GM23338 (cell line): ENCODE measurements at regions not wholly inside any gene's neighbourhood (a gene's known extent, or its start where the extent isn't known, plus 50 kb on each side); places are given as distances from the start of the nearest gene placed in this dataset.

ENCODE experiments used
- ATAC-seq: fragments of 200-7000 bp; cut with Tn5 transposase; 3 replicates; pipeline ENCODE4 v1.9.1; 2020
- DNase-seq: peaks from one replicate; pipeline ENCODE4 v3.0.0-alpha.2; 2015; ENCODE audit warnings: low spot score
- H2AFZ ChIP-seq: fragments of 200-600 bp; sonication (generic); 2 replicates; pipeline ENCODE4 v1.8.0; 2016; ENCODE audit warnings: antibody characterized with exemption, mild to moderate bottlenecking, moderate library complexity
- H3F3A ChIP-seq: fragments of 200-600 bp; sonication (generic); replicated peaks from 2 replicates; pipeline ENCODE4 v1.8.0; 2017; ENCODE audit warnings: antibody characterized with exemption, mixed run types, low read depth
- H3K27ac ChIP-seq: fragments of 200-600 bp; sonication (generic); 2 replicates; pipeline ENCODE4 v1.6.1; 2016; ENCODE audit warnings: low read depth
- H3K27me3 ChIP-seq: fragments of 200-600 bp; sonication (generic); 2 replicates; pipeline ENCODE4 v1.8.0; 2016; ENCODE audit warnings: mild to moderate bottlenecking, mixed run types, moderate library complexity; ENCODE audit not compliant: insufficient read depth
- H3K36me3 ChIP-seq: fragments of 200-600 bp; sonication (generic); 2 replicates; pipeline ENCODE4 v1.8.0; 2016; ENCODE audit warnings: mild to moderate bottlenecking; ENCODE audit not compliant: insufficient read depth
- H3K4me1 ChIP-seq: fragments of 200-600 bp; sonication (generic); 2 replicates; pipeline ENCODE4 v1.8.0; 2016; ENCODE audit warnings: mild to moderate bottlenecking, moderate library complexity; ENCODE audit not compliant: insufficient read depth
- H3K4me2 ChIP-seq: fragments of 200-600 bp; sonication (generic); 2 replicates; pipeline ENCODE4 v1.7.1; 2017; ENCODE audit warnings: mixed run types
- H3K4me3 ChIP-seq: fragments of 200-600 bp; sonication (generic); 2 replicates; pipeline ENCODE4 v1.6.1; 2016; ENCODE audit warnings: mixed run types
- H3K79me2 ChIP-seq: fragments of 200-600 bp; sonication (generic); replicated peaks from 2 replicates; pipeline ENCODE4 v1.8.0; 2017; ENCODE audit warnings: mild to moderate bottlenecking; ENCODE audit not compliant: insufficient read depth
- H3K9me2 ChIP-seq: fragments of 200-600 bp; sonication (generic); 2 replicates; pipeline ENCODE4 v1.8.0; 2017; ENCODE audit not compliant: insufficient read depth
- H4K20me1 ChIP-seq: fragments of 200-600 bp; sonication (generic); replicated peaks from 2 replicates; pipeline ENCODE4 v1.8.0; 2017; ENCODE audit warnings: mild to moderate bottlenecking; ENCODE audit not compliant: insufficient read depth
- H3K27ac Mint-ChIP-seq: 2 replicates; pipeline ENCODE4 v1.8.0; 2020; ENCODE audit warnings: inconsistent platforms, mild to moderate bottlenecking, moderate library complexity, mixed read lengths
- H3K27me3 Mint-ChIP-seq: 3 replicates; pipeline ENCODE4 v1.8.0; 2022; ENCODE audit warnings: low read depth, mild to moderate bottlenecking, moderate library complexity, mixed read lengths, inconsistent platforms; ENCODE audit not compliant: insufficient read depth, poor library complexity
- H3K36me3 Mint-ChIP-seq: 3 replicates; pipeline ENCODE4 v1.8.0; 2021; ENCODE audit warnings: low read depth, mild to moderate bottlenecking, inconsistent platforms, moderate library complexity, mixed read lengths
- H3K4me1 Mint-ChIP-seq: 3 replicates; pipeline ENCODE4 v1.8.0; 2020; ENCODE audit warnings: mild to moderate bottlenecking, inconsistent platforms, mixed read lengths
- H3K4me3 Mint-ChIP-seq: 3 replicates; pipeline ENCODE4 v1.8.0; 2021; ENCODE audit warnings: moderate library complexity, mild to moderate bottlenecking, inconsistent platforms, mixed read lengths
- H3K9me3 Mint-ChIP-seq: 3 replicates; pipeline ENCODE4 v1.8.0; 2020; ENCODE audit warnings: moderate library complexity, mild to moderate bottlenecking, inconsistent platforms, mixed read lengths
- CREB1 ChIP-seq: fragments of 250-450 bp; sonication (Bioruptor Pico); IDR thresholded peaks from 2 replicates; pipeline ENCODE4 v1.5.0; 2020; ENCODE audit warnings: low read depth, mild to moderate bottlenecking, moderate library complexity
- ETS1 ChIP-seq: IDR thresholded peaks from 2 replicates; pipeline ENCODE4 v1.6.1; 2016; ENCODE audit warnings: antibody characterized with exemption
- EZH2 ChIP-seq: fragments of 200-600 bp; sonication (generic); IDR thresholded peaks from one replicate; pipeline ENCODE4 v1.8.0; 2017; ENCODE audit warnings: antibody characterized with exemption, mild to moderate bottlenecking, low read depth; ENCODE audit not compliant: unreplicated experiment
- EZH2phosphoT487 ChIP-seq: fragments of 200-600 bp; sonication (generic); IDR thresholded peaks from one replicate; pipeline ENCODE4 v1.8.1; 2018; ENCODE audit warnings: antibody characterized with exemption; ENCODE audit not compliant: unreplicated experiment
- JUNB ChIP-seq: IDR thresholded peaks from one replicate; pipeline ENCODE4 v1.6.1; 2016; ENCODE audit warnings: antibody characterized with exemption; ENCODE audit not compliant: unreplicated experiment
- NANOG ChIP-seq: IDR thresholded peaks from 2 replicates; pipeline ENCODE4 v1.6.1; 2016; ENCODE audit warnings: antibody characterized with exemption, borderline replicate concordance
- POLR2AphosphoS5 ChIP-seq: IDR thresholded peaks from 2 replicates; pipeline ENCODE4 v1.6.1; 2016; ENCODE audit warnings: antibody characterized with exemption, low read depth
- STAT1 ChIP-seq: IDR thresholded peaks from one replicate; pipeline ENCODE4 v1.6.1; 2016; ENCODE audit warnings: antibody characterized with exemption; ENCODE audit not compliant: unreplicated experiment
- ZNF114 ChIP-seq: fragments of 250-450 bp; sonication (Bioruptor Pico); IDR thresholded peaks from 2 replicates; pipeline ENCODE4 v1.5.0; 2020; ENCODE audit warnings: mild to moderate bottlenecking, moderate library complexity
- ZNF331 ChIP-seq: fragments of 250-450 bp; sonication (Bioruptor Pico); IDR thresholded peaks from 2 replicates; pipeline ENCODE4 v1.5.0; 2020; ENCODE audit warnings: low read depth, mild to moderate bottlenecking, moderate library complexity
- TF ChIP-seq, protein P1 (sequence below): fragments of 250-450 bp; sonication (Bioruptor Pico); IDR thresholded peaks from 2 replicates; pipeline ENCODE4 v1.5.0; 2020; ENCODE audit warnings: mild to moderate bottlenecking, moderate library complexity
- TF ChIP-seq, protein P2 (sequence below): IDR thresholded peaks from one replicate; pipeline ENCODE4 v1.6.1; 2018; ENCODE audit warnings: antibody characterized with exemption; ENCODE audit not compliant: unreplicated experiment

DNA sequence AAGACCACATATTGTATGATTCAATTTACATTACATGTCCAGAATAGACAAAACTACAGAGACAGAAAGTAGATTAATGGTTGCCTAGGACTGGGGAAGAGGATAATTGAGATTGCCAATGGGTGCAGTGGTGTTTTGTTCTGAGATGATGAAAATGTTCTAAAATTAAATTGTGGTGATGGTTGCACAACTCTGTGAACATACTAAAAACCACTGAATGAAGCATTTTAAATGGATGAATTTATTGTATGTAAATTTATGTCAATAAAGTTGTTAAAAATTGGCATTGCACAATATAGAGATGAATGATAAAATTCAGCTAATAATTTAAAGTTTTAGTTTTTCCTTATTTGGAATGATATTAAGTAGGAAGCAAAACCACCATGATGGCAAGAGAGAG lies 109.5 kb upstream of the NR4A3 start (continued):
- TF ChIP-seq, protein P1, sequence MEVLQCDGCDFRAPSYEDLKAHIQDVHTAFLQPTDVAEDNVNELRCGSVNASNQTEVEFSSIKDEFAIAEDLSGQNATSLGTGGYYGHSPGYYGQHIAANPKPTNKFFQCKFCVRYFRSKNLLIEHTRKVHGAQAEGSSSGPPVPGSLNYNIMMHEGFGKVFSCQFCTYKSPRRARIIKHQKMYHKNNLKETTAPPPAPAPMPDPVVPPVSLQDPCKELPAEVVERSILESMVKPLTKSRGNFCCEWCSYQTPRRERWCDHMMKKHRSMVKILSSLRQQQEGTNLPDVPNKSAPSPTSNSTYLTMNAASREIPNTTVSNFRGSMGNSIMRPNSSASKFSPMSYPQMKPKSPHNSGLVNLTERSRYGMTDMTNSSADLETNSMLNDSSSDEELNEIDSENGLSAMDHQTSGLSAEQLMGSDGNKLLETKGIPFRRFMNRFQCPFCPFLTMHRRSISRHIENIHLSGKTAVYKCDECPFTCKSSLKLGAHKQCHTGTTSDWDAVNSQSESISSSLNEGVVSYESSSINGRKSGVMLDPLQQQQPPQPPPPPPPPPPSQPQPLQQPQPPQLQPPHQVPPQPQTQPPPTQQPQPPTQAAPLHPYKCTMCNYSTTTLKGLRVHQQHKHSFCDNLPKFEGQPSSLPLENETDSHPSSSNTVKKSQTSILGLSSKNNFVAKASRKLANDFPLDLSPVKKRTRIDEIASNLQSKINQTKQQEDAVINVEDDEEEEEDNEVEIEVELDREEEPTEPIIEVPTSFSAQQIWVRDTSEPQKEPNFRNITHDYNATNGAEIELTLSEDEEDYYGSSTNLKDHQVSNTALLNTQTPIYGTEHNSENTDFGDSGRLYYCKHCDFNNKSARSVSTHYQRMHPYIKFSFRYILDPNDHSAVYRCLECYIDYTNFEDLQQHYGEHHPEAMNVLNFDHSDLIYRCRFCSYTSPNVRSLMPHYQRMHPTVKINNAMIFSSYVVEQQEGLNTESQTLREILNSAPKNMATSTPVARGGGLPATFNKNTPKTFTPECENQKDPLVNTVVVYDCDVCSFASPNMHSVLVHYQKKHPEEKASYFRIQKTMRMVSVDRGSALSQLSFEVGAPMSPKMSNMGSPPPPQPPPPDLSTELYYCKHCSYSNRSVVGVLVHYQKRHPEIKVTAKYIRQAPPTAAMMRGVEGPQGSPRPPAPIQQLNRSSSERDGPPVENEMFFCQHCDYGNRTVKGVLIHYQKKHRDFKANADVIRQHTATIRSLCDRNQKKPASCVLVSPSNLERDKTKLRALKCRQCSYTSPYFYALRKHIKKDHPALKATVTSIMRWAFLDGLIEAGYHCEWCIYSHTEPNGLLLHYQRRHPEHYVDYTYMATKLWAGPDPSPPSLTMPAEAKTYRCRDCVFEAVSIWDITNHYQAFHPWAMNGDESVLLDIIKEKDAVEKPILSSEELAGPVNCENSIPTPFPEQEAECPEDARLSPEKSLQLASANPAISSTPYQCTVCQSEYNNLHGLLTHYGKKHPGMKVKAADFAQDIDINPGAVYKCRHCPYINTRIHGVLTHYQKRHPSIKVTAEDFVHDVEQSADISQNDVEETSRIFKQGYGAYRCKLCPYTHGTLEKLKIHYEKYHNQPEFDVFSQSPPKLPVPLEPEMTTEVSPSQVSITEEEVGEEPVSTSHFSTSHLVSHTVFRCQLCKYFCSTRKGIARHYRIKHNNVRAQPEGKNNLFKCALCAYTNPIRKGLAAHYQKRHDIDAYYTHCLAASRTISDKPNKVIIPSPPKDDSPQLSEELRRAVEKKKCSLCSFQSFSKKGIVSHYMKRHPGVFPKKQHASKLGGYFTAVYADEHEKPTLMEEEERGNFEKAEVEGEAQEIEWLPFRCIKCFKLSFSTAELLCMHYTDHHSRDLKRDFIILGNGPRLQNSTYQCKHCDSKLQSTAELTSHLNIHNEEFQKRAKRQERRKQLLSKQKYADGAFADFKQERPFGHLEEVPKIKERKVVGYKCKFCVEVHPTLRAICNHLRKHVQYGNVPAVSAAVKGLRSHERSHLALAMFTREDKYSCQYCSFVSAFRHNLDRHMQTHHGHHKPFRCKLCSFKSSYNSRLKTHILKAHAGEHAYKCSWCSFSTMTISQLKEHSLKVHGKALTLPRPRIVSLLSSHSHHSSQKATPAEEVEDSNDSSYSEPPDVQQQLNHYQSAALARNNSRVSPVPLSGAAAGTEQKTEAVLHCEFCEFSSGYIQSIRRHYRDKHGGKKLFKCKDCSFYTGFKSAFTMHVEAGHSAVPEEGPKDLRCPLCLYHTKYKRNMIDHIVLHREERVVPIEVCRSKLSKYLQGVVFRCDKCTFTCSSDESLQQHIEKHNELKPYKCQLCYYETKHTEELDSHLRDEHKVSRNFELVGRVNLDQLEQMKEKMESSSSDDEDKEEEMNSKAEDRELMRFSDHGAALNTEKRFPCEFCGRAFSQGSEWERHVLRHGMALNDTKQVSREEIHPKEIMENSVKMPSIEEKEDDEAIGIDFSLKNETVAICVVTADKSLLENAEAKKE (CRISPR knock-in tag) = no peak
- TF ChIP-seq ETS1 (no peak), CREB1 (CRISPR knock-in tag) (no peak)

DNA sequence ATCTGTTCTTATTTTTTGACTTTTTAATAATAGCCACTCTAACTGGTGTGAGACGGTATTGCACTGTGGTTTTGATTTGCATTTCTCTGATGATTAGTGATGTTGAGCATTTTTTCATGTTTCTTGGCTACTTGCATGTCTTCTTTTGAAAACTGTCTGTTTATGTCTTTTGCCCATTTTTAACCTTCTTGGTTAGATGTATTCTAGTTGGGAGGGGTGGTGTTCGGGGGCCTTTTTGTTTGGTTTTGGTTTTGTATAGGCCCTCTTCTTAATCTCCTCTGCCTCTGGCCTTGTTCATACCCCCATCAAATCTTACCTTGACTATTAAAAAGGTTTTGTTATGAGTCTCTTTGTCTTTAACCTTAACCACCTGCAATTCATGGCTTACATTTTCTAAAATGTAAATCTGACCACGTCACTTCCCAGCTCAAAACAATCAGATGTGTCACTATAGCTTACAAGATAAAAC lies 107.8 kb upstream of the NR4A3 start:
- Histone ChIP-seq H3K27ac (no peak overlapping the region), H3K4me2 (no peak overlapping the region), H3K36me3 (no peaks in the 10 kb centered on the region), H3F3A (no peaks in the 10 kb centered on the region), H4K20me1 (no peaks in the 10 kb centered on the region), H3K4me1 (no peaks in the 10 kb centered on the region), H3K79me2 (no peaks in the 10 kb centered on the region), H3K27me3 (no peaks in the 10 kb centered on the region), H3K9me2 (peaks cover 7% of the 10 kb centered on the region), H2AFZ (no peak overlapping the region), H3K4me3 (no peak overlapping the region)
- Mint-ChIP-seq H3K27me3 (peaks cover 1% of the 10 kb centered on the region), H3K36me3 (no peaks in the 10 kb centered on the region), H3K9me3 (no peaks in the 10 kb centered on the region), H3K27ac (no peak overlapping the region), H3K4me3 (no peak overlapping the region), H3K4me1 (no peaks in the 10 kb centered on the region)
- ATAC-seq = no peak
- DNase-seq = no peak
- TF ChIP-seq NANOG = no peak
- no peak for TF ChIP-seq STAT1
- TF ChIP-seq ZNF331 (CRISPR knock-in tag) = no peak
- no peak for TF ChIP-seq POLR2AphosphoS5
- TF ChIP-seq EZH2 = no peak
- TF ChIP-seq JUNB = no peak
- no peak for TF ChIP-seq CREB1 (CRISPR knock-in tag)
- TF ChIP-seq, protein P2, sequence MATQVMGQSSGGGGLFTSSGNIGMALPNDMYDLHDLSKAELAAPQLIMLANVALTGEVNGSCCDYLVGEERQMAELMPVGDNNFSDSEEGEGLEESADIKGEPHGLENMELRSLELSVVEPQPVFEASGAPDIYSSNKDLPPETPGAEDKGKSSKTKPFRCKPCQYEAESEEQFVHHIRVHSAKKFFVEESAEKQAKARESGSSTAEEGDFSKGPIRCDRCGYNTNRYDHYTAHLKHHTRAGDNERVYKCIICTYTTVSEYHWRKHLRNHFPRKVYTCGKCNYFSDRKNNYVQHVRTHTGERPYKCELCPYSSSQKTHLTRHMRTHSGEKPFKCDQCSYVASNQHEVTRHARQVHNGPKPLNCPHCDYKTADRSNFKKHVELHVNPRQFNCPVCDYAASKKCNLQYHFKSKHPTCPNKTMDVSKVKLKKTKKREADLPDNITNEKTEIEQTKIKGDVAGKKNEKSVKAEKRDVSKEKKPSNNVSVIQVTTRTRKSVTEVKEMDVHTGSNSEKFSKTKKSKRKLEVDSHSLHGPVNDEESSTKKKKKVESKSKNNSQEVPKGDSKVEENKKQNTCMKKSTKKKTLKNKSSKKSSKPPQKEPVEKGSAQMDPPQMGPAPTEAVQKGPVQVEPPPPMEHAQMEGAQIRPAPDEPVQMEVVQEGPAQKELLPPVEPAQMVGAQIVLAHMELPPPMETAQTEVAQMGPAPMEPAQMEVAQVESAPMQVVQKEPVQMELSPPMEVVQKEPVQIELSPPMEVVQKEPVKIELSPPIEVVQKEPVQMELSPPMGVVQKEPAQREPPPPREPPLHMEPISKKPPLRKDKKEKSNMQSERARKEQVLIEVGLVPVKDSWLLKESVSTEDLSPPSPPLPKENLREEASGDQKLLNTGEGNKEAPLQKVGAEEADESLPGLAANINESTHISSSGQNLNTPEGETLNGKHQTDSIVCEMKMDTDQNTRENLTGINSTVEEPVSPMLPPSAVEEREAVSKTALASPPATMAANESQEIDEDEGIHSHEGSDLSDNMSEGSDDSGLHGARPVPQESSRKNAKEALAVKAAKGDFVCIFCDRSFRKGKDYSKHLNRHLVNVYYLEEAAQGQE = no peak
- no peak for TF ChIP-seq EZH2phosphoT487
- TF ChIP-seq ZNF114 (CRISPR knock-in tag) = no peak
